SK-N-SH (cell line): ENCODE measurements at regions not wholly inside any gene's neighbourhood (a gene's known extent, or its start where the extent isn't known, plus 50 kb on each side); places are given as distances from the start of the nearest gene placed in this dataset.

ENCODE experiments used
- CTCF ChIA-PET: fragments of 300-600, 350-600 bp; formaldehyde crosslinking; extraction: SDS; loops from one replicate; lab custom pipeline; 2021; lab: Yijun Ruan, JAX
- POLR2A ChIA-PET: fragments of 350-600 bp; sonication (Branson Sonifier 250); formaldehyde crosslinking; extraction: SDS; loops from one replicate; lab custom pipeline; 2020; ENCODE audit warnings: antibody characterized with exemption, inconsistent platforms; lab: Yijun Ruan, JAX
- DNase-seq: peaks from one replicate; pipeline ENCODE4 v3.0.0; 2012
- H2AFZ ChIP-seq: fragments of 200-600 bp; sonication (generic); 2 replicates; pipeline ENCODE4 v1.8.1; 2016; ENCODE audit warnings: antibody characterized with exemption, mild to moderate bottlenecking, low read depth
- H3F3A ChIP-seq: fragments of 200-600 bp; sonication (generic); replicated peaks from 2 replicates; pipeline ENCODE3; 2016; ENCODE audit warnings: antibody characterized with exemption, mild to moderate bottlenecking; ENCODE audit not compliant: insufficient read depth
- H3K27ac ChIP-seq, 2 experiments: fragments of 200-500 bp in 1 of 2; fragments of 200-600 bp in 1 of 2; sonication (Bioruptor generic) in 1 of 2; sonication (generic), shearing (Covaris generic) in 1 of 2; 2 replicates each; pipeline versions ENCODE4 v1.5.1 to v1.6.1; 2014 to 2016; ENCODE audit warnings: low read depth in 2 of 2, inconsistent platforms in 1 of 2, low read length in 1 of 2, mild to moderate bottlenecking in 1 of 2, mixed read lengths in 1 of 2
- H3K27me3 ChIP-seq: fragments of 200-600 bp; sonication (generic), shearing (Covaris generic); 2 replicates; pipeline ENCODE4 v1.6.1; 2016; ENCODE audit warnings: mixed run types; ENCODE audit not compliant: insufficient read depth
- H3K36me3 ChIP-seq, 2 experiments: fragments of 200-500 bp in 1 of 2; fragments of 200-600 bp in 1 of 2; sonication (Bioruptor generic) in 1 of 2; sonication (generic) in 1 of 2; replicated peaks in 1 of 2; 2 replicates each; pipeline versions ENCODE3 to v1.5.1; 2014 to 2016; ENCODE audit warnings: low read length in 1 of 2, mild to moderate bottlenecking in 1 of 2; ENCODE audit not compliant: insufficient read depth in 2 of 2, control insufficient read depth in 1 of 2
- H3K4me1 ChIP-seq, 2 experiments: fragments of 200-500 bp in 1 of 2; fragments of 200-600 bp in 1 of 2; sonication (Bioruptor generic) in 1 of 2; sonication (generic), shearing (Covaris generic) in 1 of 2; 2 replicates each; pipeline versions ENCODE4 v1.5.1 to v1.6.1; 2014 to 2016; ENCODE audit warnings: low read depth in 1 of 2, low read length in 1 of 2, mixed run types in 1 of 2; ENCODE audit not compliant: insufficient read depth in 2 of 2, control insufficient read depth in 1 of 2
- H3K4me2 ChIP-seq: fragments of 200-600 bp; sonication (generic), shearing (Covaris generic); 2 replicates; pipeline ENCODE4 v1.6.1; 2017; ENCODE audit warnings: mixed run types
- H3K4me3 ChIP-seq, 2 experiments: fragments of 200-500 bp in 1 of 2; fragments of 200-600 bp in 1 of 2; sonication (Bioruptor generic) in 1 of 2; sonication (generic), shearing (Covaris generic) in 1 of 2; 2 replicates each; pipeline versions ENCODE4 v1.5.1 to v1.8.1; 2014 to 2016; ENCODE audit warnings: low read depth in 2 of 2, inconsistent platforms in 1 of 2, low read length in 1 of 2, mild to moderate bottlenecking in 1 of 2, mixed read lengths in 1 of 2, moderate library complexity in 1 of 2
- H3K79me2 ChIP-seq: fragments of 200-600 bp; sonication (generic); 2 replicates; pipeline ENCODE4 v1.8.1; 2017; ENCODE audit warnings: mild to moderate bottlenecking; ENCODE audit not compliant: insufficient read depth
- H3K9ac ChIP-seq: fragments of 200-600 bp; sonication (generic); 2 replicates; pipeline ENCODE4 v1.6.1; 2017; ENCODE audit warnings: mixed run types
- H3K9me2 ChIP-seq: fragments of 200-600 bp; sonication (generic); 2 replicates; pipeline ENCODE4 v1.6.1; 2017; ENCODE audit warnings: mixed run types
- H3K9me3 ChIP-seq: fragments of 200-600 bp; sonication (generic); 2 replicates; pipeline ENCODE4 v1.6.1; 2017; ENCODE audit warnings: mixed run types, mild to moderate bottlenecking, moderate library complexity
- H4K20me1 ChIP-seq: fragments of 200-600 bp; sonication (generic); 2 replicates; pipeline ENCODE4 v1.6.1; 2017; ENCODE audit warnings: mild to moderate bottlenecking, mixed run types; ENCODE audit not compliant: insufficient read depth
- CHD2 ChIP-seq: fragments of 150-350 bp; IDR thresholded peaks from 2 replicates; pipeline ENCODE4 v1.6.1; 2018; ENCODE audit warnings: low read length; ENCODE audit not compliant: partially characterized antibody
- ELF1 ChIP-seq: IDR thresholded peaks from 2 replicates; pipeline ENCODE4 v1.4.0; 2012
- EP300 ChIP-seq, 2 experiments: IDR thresholded peaks; 2 replicates each; pipeline versions ENCODE4 v1.4.0 to v1.6.1; 2012; ENCODE audit warnings: borderline replicate concordance in 1 of 2, low read depth in 1 of 2, low read length in 1 of 2
- EZH2phosphoT487 ChIP-seq: fragments of 200-600 bp; sonication (generic); IDR thresholded peaks from 2 replicates; pipeline ENCODE4 v1.6.1; 2017; ENCODE audit warnings: low read depth, mixed run types, mild to moderate bottlenecking, antibody characterized with exemption, moderate library complexity, borderline replicate concordance
- FOXJ3 ChIP-seq: sonication (generic); formaldehyde crosslinking; IDR thresholded peaks from 2 replicates; pipeline ENCODE4 v1.5.1; 2020; ENCODE audit warnings: mild to moderate bottlenecking, missing genetic modification reagents
- FOXM1 ChIP-seq: IDR thresholded peaks from 2 replicates; pipeline ENCODE4 v1.4.0; 2012; ENCODE audit warnings: low read depth, mild to moderate bottlenecking
- GABPA ChIP-seq: IDR thresholded peaks from 2 replicates; pipeline ENCODE4 v1.4.0; 2012; ENCODE audit warnings: low read depth, mild to moderate bottlenecking
- GATA2 ChIP-seq: sonication (generic); formaldehyde crosslinking; IDR thresholded peaks from 2 replicates; pipeline ENCODE4 v1.5.0; 2020; ENCODE audit warnings: mild to moderate bottlenecking, missing genetic modification reagents
- IRF3 ChIP-seq: fragments of 150-350 bp; IDR thresholded peaks from 2 replicates; pipeline ENCODE4 v1.6.1; 2016; ENCODE audit warnings: mild to moderate bottlenecking, low read depth, low read length
- MAX ChIP-seq: IDR thresholded peaks from 2 replicates; pipeline ENCODE4 v1.4.0; 2012; ENCODE audit warnings: low read depth
- MXI1 ChIP-seq: IDR thresholded peaks from 2 replicates; pipeline ENCODE4 v1.6.1; 2012; ENCODE audit warnings: mild to moderate bottlenecking, low read depth, low read length, improper control_type of control experiment
- NFIC ChIP-seq: IDR thresholded peaks from 2 replicates; pipeline ENCODE4 v1.4.0; 2012; ENCODE audit warnings: borderline replicate concordance
- NRF1 ChIP-seq: IDR thresholded peaks from 2 replicates; pipeline ENCODE4 v1.6.1; 2012; ENCODE audit warnings: low read depth, mild to moderate bottlenecking, low read length
- RAD21 ChIP-seq: IDR thresholded peaks from 2 replicates; pipeline ENCODE4 v1.6.1; 2012; ENCODE audit warnings: mild to moderate bottlenecking, low read length
- RCOR1 ChIP-seq: fragments of 150-350 bp; IDR thresholded peaks from 2 replicates; pipeline ENCODE4 v1.6.1; 2017; ENCODE audit warnings: antibody characterized with exemption, low read length
- REST ChIP-seq: IDR thresholded peaks from 2 replicates; pipeline ENCODE4 v1.6.1; 2012; ENCODE audit warnings: mild to moderate bottlenecking, low read depth, low read length, moderate library complexity
- RXRA ChIP-seq: IDR thresholded peaks from 2 replicates; pipeline ENCODE4 v1.4.0; 2012; ENCODE audit warnings: low read depth, mild to moderate bottlenecking, borderline replicate concordance
- SMC3 ChIP-seq: IDR thresholded peaks from 2 replicates; pipeline ENCODE4 v1.6.1; 2012; ENCODE audit warnings: low read depth, low read length, improper control_type of control experiment
- TEAD4 ChIP-seq: IDR thresholded peaks from 2 replicates; pipeline ENCODE4 v1.4.0; 2012; ENCODE audit warnings: mild to moderate bottlenecking, borderline replicate concordance; ENCODE audit not compliant: insufficient read depth
- USF1 ChIP-seq: IDR thresholded peaks from 2 replicates; pipeline ENCODE4 v1.4.0; 2012; ENCODE audit warnings: low read depth, borderline replicate concordance
- WGBS: methylation state at CpG from one replicate; pipeline ENCODE4 v1.1.6; 2017; ENCODE audit warnings: low lambda C conversion rate; 5-methylcytosine and 5-hydroxymethylcytosine counted together

- Histone ChIP-seq H3K4me3 (no peak overlapping the region), H4K20me1 (no peaks in the 10 kb centered on the region), H3K79me2 (no peaks in the 10 kb centered on the region), H3K9me2 (0 out of 2 replicates have a peak, but pooled peaks cover 3% of the 10 kb centered on the region), H3K4me2 (no peak overlapping the region), H3K4me1 (no peaks in the 10 kb centered on the region), H3K9ac (no peak overlapping the region), H3K9me3 (peaks cover 8% of the 10 kb centered on the region; the same call in 1 of the 2 replicates), H3K27me3 (no peaks in the 10 kb centered on the region), H3F3A (no peaks in the 10 kb centered on the region), H2AFZ (no peak overlapping the region), H3K27ac (no peak overlapping the region), H3K36me3 (no peaks in the 10 kb centered on the region)
- TF ChIP-seq USF1 (no peak), GABPA (no peak), CHD2 (no peak), IRF3 (no peak), MAX (no peak), ELF1 (no peak), TEAD4 (no peak)
- ChIA-PET POLR2A (no interaction called here), CTCF (no interaction called here)
- 80% methylated on average over 10 of the region's 25 CpGs for WGBS
- DNase-seq: no peak
Observed at GRCh38 chr18:77517901-77518300, 268.3 kb downstream of the GALR1 start.

- Histone ChIP-seq H3K4me2 (no peak overlapping the region), H3K36me3 (no peaks in the 10 kb centered on the region), H3K9me2 (0 out of 2 replicates have a peak, but pooled peaks cover 3% of the 10 kb centered on the region), H3K9ac (no peak overlapping the region), H3K4me3 (no peak overlapping the region), H3K27me3 (no peaks in the 10 kb centered on the region), H3K79me2 (no peaks in the 10 kb centered on the region), H2AFZ (no peak overlapping the region), H3K4me1 (no peaks in the 10 kb centered on the region), H3K27ac (no peak overlapping the region), H3F3A (no peaks in the 10 kb centered on the region), H4K20me1 (no peaks in the 10 kb centered on the region), H3K9me3 (0 out of 2 replicates have a peak, but pooled peaks cover 2% of the 10 kb centered on the region)
- no peak for DNase-seq
- TF ChIP-seq ELF1 (no peak), SMC3 (no peak), EZH2phosphoT487 (no peak), GATA2 (CRISPR knock-in tag) (no peak), RXRA (no peak), NRF1 (no peak), NFIC (no peak), REST (no peak), MXI1 (no peak), EP300 (IDR thresholded peaks at IDR 0.05; ENCODE audit: borderline replicate concordance in 1 of 2, low read depth in 1 of 2, low read length in 1 of 2) (no peak), FOXJ3 (CRISPR knock-in tag) (no peak), RAD21 (no peak), FOXM1 (no peak), RCOR1 (no peak), CHD2 (no peak)
- ChIA-PET POLR2A (no interaction called here), CTCF (interaction anchor here (1.1 kb wide), 1 partner anchor 16 kb away, joined by 4 read pairs; no protein-coding TSS in a partner anchor)
- 39% methylated on average over 5 of the region's 5 CpGs for WGBS
Observed at GRCh38 chr18:77520767-77521166, 271.1 kb downstream of the GALR1 start.
